Thyroid gland (tissue), 4 donors: ENCODE measurements at regions not wholly inside any gene's neighbourhood (a gene's known extent, or its start where the extent isn't known, plus 50 kb on each side); places are given as distances from the start of the nearest gene placed in this dataset.

ENCODE experiments used
- CTCF ChIP-seq, 6 experiments: fragments of 200-600 bp in 3 of 6; fragments of 450-650 bp in 3 of 6; sonication (generic) in 3 of 6; IDR thresholded peaks; one replicate each; pipeline ENCODE4 v1.5.1; 2016 to 2019; ENCODE audit warnings: antibody characterized with exemption in 6 of 6, mild to moderate bottlenecking in 2 of 6, inconsistent platforms in 1 of 6, moderate library complexity in 1 of 6
- POLR2A ChIP-seq, 2 donors: fragments of 450-650 bp; IDR thresholded peaks; one replicate each; pipeline ENCODE4 v1.6.1; 2017; ENCODE audit warnings: antibody characterized with exemption in 2 of 2, mild to moderate bottlenecking in 2 of 2, moderate library complexity in 1 of 2

GRCh38 chr12:11595080-11595479 is 54.4 kb upstream of the ETV6 start:
- TF ChIP-seq CTCF (IDR thresholded peaks at IDR 0.05) (no peak), POLR2A (IDR thresholded peaks at IDR 0.05) (no peak)
